Activated CD8-positive, alpha-beta memory T cell treated with anti-CD3 and anti-CD28 coated beads, Interleukin-2, amount 50 U/mL, for 48 hours (primary cell): ENCODE measurements at regions not wholly inside any gene's neighbourhood (a gene's known extent, or its start where the extent isn't known, plus 50 kb on each side); places are given as distances from the start of the nearest gene placed in this dataset.

ENCODE experiments used
- DNase-seq: peaks from one replicate; pipeline ENCODE4 v3.0.0-alpha.2; 2020

DNA sequence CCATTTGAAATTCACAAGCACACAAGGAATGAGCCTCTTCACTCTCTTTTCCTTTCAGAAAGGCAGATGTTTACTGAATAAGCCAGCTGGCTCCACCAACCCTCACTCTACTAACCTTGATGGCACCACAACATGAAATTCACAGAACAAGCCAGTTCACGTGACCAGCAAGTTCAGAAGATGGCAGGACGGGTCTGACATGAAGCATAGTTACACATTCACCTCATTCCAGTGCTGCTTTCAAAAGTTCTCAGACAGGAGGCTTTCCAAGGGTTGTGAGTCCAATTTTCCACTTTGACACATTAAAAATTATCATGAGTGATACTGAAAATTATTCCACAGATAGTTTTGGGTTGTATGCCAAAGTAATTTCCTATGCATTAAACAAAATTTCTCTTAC is 74.2 kb upstream of the MBOAT2 start:
- no peak for DNase-seq

DNA sequence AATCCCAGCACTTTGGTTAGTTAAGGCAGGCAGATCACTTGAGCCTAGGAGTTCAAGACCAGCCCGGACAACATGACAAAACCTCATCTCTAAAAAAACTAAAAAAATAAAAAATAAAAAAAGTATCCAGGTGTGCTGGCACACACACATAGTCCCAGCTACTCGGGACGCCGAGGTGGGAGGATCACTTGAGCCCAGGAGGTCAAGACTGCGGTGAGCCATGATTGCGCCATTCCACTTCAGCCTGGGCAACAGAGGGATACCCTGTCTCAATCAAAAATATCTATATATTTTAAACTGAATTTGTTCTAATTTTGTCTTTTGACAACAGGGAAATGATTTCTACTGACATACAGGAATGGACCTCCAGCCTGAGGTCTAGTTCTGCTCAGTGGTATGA is 73.3 kb upstream of the MBOAT2 start:
- no peak for DNase-seq

DNA sequence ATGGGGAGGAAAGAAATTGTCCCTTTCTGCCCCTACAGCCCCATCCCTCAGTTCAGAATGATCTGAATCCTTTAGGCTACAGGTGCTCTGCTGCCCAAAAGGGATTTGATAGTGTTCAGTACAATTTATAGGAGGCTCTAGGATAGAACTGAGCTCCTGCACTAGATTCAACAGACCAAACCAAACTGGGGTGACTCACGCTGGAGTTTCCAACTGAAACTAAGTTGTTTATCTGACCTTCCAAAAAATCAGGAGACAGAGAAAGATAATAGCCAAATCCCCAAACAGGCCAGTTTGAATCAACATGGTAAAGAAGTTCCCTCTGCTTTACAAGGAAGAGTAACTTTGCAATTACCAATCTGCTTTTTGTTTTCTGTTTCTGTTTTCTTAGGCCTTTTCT is 72.7 kb upstream of the MBOAT2 start:
- no peak for DNase-seq

DNA sequence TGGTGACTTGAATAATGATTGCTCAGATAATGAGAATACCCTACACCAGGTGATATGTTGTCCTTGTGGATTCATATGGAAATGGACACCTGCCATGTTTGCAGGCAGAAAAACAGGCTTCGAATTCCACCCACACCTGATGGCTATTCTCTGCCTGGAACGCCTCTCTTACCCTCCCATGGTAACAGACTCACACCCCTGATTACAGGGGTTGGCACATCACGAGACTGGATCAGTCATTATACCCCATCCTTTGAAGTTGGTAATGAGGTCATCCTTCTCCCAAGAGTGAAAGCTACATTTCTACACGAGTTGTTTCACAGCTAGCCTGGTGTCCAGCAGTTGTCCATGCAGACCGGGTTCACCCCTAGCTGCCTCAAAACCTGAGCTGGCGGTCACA is 71.4 kb upstream of the MBOAT2 start:
- no peak for DNase-seq

DNA sequence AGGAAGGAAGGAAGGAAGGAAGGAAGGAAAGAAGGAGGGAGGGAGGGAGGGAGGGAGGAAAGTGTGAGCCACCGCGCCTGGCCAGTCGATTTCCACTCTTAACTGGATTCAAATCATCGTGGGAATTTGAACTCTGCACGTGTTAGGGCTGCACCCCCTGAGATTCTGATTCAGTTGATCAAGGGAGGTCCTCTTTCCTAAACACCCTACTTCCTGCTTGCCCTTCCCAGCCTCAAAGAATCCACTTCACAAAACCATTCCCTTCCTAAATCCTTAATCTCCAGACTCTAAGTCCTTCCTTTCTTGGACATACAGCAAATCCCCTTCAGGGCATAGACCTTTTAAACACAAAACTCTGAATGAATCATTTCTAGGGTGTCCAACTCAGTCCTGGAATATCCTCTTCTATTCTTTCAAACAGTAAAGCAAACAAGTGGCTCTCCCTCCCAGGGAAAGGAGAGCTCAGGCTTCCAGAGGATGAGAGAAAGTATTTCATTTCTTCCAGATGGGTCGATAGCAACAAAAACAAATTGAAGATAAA is 68.2 kb upstream of the MBOAT2 start:
- no peak for DNase-seq

DNA sequence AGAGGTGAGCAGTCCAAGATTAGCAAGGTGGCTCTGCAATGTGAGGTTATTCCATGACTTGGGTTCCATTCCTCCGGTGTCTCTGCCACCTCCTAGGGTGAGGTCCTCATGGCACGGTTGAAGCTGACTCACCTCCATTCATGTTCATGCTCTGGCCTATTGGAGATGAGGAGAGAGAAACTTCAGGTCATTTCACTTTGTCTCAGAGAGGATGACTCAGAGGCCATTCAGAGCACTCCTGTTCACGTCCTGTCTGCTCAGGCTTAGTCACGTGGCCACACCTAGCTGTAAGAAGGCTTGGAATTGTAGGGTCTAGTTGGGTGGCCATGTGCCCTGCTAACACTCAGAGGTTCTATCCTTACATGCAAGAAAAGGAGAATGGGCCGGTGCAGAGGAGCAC is 67.5 kb upstream of the MBOAT2 start:
- no peak for DNase-seq

DNA sequence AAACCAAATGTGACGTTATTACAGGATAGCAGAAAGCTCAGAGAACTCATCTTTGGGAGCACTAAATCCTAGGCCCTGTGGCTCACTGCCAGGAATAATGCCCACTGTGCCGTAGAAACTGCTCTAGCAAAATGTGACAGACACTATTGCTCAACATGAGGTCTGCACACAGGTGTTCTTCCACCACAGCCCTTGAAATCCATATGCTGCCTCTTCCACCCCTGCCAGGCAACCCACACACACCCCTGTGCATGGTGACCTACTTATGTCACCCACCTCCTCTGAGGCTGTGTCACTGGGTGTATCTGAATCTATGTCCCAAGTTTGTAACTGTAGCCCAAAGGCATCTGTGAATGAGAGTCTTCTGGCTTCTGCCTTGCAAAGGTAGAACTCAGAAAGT is 66.1 kb upstream of the MBOAT2 start:
- no peak for DNase-seq

DNA sequence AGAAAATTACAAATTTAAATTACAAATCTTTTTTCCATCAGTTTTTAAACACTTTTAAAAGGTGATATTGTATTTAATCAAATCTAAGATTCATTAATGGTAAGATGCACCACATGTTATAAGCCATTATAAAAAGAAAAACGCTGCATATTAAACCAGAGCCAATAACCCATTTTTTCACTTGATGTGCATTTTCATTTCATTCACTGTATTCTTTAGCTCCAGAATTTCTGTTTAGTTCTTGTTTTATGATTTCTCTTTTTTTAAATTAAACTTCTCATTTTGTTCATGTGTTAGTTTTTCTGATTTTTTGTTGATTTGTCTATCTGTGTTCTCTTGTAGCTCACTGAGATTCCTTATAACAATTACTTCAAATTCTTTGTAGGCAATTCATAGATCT is 62.4 kb upstream of the MBOAT2 start:
- DNase-seq: no peak

DNA sequence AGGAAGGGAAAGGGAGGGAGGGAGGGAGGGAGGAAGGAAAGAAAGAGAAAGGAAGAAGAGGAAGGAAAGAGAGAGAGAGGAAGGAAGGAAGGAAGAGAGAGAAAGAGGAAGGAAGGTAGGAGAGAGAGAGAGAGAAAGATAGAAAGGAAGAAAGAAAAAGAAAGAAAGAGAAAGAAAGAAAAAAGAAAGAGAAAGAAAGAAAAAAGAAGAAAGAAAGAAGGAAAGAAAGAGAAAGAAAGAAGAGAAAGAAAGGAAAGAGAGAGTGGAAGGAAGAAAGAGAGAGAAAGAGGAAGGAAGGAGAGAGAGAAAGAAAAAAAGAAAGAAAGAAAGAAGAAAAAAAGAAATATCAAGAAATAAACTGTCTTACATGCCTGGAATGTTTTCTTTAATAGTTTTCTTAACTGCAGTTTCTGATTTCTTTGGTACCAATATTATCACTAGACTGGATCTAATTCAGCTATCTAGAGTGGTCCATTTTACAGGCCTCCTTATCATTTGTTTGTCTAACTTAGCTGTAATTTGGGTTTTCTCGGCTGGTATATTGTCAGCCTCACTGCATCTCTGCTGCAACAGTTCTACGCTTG is 59.6 kb upstream of the MBOAT2 start:
- no peak for DNase-seq

DNA sequence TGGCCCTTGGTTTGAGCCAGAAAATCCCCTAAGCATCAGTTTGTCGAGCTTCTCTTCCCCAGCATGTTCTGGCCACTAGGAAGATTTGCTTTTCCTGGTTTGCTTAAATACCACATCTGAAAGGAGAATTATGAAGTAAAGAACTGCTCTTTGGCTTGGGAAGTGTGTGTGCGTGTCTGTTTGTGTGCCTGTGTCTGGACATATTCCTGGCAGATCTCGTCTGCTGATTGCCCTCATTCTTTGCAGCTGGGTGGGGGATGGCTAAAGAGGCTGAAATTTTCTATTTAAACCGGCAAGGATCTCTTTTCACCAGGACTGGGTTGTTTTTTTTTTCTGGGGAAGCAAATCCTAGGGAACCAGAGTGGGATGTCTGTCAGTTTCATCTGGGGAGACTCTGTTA is 57.3 kb upstream of the MBOAT2 start:
- no peak for DNase-seq

DNA sequence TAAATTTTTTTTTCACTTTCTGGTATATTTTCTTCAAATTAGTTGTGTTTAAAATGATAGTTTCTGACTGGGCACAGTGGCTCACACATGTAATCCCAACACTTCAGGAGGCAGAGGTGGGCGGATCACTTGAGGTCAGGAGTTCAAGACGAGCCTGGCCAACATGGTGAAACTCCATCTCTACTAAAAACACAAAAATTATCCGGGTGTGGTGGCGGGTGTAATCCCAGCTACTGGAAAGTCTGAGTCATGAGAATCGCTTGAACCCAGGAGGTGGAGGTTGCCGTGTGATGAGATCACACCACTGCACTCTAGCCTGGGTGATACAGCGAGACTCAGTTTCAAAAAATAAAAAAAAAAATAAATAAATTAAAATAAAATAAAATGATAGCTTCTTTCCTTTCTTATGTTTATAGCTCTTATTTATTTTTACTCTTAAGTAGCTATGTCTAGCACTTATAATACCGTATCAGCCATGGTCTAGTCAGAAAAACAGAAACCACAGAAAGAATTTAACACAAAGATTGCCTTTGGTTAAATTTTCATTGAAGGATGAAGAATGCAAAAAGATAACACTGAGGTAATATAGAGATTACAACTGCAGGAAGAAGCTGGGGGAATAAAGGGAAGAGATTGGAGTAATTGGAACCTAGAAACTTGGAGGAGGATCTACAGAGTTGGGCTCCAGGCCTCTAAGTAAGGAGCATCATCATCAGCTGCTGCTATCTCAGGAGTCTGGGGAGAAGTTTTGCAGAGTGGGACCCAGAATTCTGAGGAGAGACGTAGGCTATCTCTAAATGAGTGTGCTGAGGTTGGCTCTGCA is 54.7 kb upstream of the MBOAT2 start:
- no peak for DNase-seq

DNA sequence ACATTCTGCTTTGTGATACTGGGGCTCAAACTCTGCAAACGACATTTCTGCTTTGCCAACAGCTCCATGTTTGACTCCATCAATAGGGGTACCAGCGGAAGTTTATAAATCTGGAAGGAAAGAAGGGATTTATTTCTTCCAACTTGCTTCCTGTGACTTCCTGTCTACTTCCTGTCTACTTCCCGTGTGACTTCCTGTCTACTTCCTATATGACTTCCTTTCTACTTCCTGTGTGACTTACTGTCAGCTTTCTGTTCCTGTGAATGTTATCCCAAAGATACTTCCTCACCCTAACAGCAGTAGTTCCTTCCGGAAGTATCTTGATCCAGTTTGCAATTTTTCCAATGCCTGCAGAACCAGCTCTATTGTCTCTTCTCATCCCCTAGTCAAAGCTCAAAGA is 52.0 kb upstream of the MBOAT2 start:
- DNase-seq: no peak

DNA sequence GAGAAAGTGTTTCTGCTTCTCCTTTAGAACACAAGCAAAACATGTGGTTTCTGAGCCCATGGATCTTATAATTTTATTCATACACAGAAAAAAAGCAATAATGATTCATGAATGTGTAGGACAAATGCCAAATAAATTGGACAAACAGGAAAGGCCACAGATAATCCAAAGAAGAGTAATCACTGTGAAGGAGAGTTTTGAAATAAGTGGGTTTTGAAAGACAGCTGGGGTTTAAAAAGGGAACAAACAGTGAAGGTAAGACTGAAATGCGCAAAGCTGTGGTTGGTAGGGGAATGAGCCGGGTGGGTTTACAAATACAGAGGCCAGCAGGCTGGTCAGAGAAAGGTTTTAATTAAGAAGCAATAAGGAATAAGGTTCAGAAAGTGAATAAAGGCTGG is 50.0 kb upstream of the MBOAT2 start:
- no peak for DNase-seq
